Neuron (in vitro differentiated cells): ENCODE measurements at regions not wholly inside any gene's neighbourhood (a gene's known extent, or its start where the extent isn't known, plus 50 kb on each side); places are given as distances from the start of the nearest gene placed in this dataset.
A peak's percentile ranks its signal among the peaks of the same experiment; 100 is the strongest.

ENCODE experiments used
- H2AFZ ChIP-seq: one replicate; pipeline ENCODE4 v1.6.1; 2013; ENCODE audit warnings: low read depth, mild to moderate bottlenecking, inconsistent platforms, low read length, moderate library complexity
- H3K27me3 ChIP-seq: one replicate; pipeline ENCODE4 v1.6.1; 2013; ENCODE audit warnings: low read length; ENCODE audit not compliant: insufficient read depth
- H3K36me3 ChIP-seq: one replicate; pipeline ENCODE4 v1.6.1; 2013; ENCODE audit warnings: low read length; ENCODE audit not compliant: insufficient read depth
- H3K4me1 ChIP-seq: one replicate; pipeline ENCODE4 v1.6.1; 2013; ENCODE audit warnings: low read length; ENCODE audit not compliant: insufficient read depth
- H3K4me3 ChIP-seq: 2 replicates; pipeline ENCODE4 v1.5.1; 2013; ENCODE audit warnings: mild to moderate bottlenecking, low read length, moderate library complexity
- H3K9me3 ChIP-seq: one replicate; pipeline ENCODE4 v1.6.1; 2013; ENCODE audit warnings: low read length

DNA sequence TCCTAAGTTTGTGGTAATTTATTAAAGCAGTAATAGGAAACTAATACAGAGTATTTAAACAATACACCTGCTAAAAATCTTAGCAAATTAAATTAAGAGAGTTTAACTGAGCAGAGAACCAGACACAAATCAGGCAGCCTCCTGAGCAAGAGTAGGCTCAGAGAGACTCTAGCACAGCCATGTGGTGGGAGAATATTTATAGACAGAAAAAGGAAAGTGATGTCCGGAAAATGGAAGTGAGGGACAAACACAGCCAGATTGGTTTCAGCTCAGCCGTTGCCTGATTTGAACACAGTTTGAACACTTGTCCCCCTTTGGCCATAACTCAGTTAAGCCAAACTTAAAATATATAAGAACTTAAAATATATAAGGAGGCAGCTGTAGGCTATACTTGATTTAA, 192.6 kb upstream of the PSMD7 start:
- Histone ChIP-seq H2AFZ (no peak overlapping the region), H3K9me3 (no peaks in the 10 kb centered on the region), H3K27me3 (no peaks in the 10 kb centered on the region), H3K4me1 (peaks cover 34% of the 10 kb centered on the region), H3K4me3 (no peak overlapping the region), H3K36me3 (no peaks in the 10 kb centered on the region)

DNA sequence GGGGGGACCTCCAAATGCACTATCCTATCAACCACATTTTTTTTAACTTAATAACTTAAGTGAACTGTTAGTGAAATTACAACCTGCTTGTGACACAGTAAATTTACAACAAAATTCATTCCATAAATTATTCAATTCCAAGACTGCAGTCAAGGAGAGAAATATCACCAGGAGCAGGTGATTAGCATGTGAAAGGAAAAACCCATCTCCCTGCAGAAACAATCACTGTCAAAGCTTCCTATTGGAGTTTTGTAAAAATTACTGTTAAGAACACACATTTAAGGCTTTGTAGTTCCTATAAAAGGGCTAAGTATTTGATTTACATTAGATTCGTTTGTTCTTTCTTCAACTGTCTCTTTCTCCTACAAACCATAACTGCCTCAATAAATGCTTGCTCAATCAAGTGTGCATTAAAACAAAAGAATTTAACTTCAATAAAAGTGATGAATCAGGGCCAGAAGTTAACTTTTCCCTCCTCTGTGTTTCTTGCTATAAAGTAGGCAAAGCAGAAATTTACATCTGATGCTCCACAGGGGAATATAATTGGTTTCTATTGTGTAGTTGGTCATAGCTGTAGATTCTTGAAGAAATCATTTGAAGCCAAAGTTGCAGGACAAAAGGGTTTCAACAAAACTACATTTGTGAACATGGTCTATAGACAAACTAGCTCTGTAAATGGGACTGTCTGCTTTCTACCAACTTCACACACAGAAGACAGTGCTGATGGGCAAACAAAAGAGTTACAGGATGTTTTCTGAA, 195.1 kb upstream of the PSMD7 start:
- Histone ChIP-seq H3K4me3 (peak overlapping the region; percentile 8), H3K27me3 (no peaks in the 10 kb centered on the region), H2AFZ (peak overlapping the region; percentile 3), H3K4me1 (peaks cover 37% of the 10 kb centered on the region), H3K9me3 (no peaks in the 10 kb centered on the region), H3K36me3 (no peaks in the 10 kb centered on the region)

DNA sequence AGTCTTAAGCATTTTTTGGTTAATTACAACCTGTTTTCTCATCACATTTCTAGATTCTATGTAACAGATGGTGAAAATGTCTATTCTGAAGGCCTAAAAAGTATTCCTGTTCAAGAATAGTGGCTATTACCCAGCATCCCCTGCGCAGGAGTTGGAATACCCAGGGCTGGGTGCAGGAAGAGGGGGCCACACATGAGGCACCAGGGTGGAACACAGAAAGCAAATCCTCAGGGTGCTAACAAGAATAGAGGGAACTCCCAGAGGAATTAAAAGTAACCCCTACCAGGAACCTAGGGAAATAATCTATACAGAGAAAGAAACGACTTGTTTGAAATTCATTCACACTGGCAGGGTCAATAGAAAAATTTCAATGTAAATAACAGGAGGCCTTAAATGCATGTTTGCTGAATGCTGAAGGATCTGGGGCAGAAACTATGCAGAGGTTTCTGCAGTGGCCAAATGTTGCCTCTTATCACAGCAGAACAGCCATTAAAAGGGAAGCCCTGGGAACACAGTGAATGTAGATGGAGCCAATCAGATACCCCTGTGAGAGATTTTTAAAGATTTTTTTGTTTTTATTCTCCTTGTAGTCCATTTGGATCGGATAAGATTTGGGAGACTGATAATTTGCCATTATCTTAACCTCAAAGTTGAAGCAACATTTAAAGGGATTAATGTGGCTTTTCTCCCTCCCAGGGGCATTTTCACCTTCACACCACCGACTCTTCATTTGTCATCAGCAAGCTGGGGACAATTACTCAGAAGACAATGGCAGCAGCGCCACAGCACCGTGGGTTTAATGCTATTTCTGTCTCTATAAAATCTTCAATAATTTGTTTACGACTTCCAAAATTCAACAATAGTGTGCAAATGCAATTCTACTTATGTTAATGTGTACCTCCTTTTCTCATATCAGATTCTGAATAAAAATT, 196.0 kb upstream of the PSMD7 start:
- Histone ChIP-seq H3K4me3 (peak overlapping the region; percentile 8), H3K9me3 (no peaks in the 10 kb centered on the region), H3K36me3 (no peaks in the 10 kb centered on the region), H2AFZ (peak overlapping the region; percentile 15), H3K27me3 (no peaks in the 10 kb centered on the region), H3K4me1 (peaks cover 37% of the 10 kb centered on the region)

DNA sequence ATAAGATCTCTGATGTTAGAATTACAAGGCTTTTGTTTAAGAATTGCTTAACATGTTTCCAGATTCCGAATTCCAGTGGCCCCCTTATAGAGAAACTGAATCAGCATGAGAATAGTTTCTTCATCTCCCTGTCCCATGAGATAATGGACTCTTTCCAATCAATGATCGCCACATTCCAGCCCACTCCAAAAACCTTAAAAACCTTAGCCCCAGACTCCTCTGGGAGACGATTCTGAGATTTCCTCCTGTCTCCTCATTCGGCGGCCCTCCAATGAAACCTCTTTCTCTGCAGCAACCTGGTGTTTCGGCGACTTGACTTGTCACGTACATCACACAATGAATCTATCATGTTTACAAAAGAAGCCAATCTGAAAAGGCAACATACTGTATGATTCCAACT, 197.1 kb upstream of the PSMD7 start:
- Histone ChIP-seq H3K27me3 (no peaks in the 10 kb centered on the region), H3K4me1 (peaks cover 37% of the 10 kb centered on the region), H2AFZ (no peak overlapping the region), H3K4me3 (no peak overlapping the region), H3K9me3 (no peaks in the 10 kb centered on the region), H3K36me3 (no peaks in the 10 kb centered on the region)

DNA sequence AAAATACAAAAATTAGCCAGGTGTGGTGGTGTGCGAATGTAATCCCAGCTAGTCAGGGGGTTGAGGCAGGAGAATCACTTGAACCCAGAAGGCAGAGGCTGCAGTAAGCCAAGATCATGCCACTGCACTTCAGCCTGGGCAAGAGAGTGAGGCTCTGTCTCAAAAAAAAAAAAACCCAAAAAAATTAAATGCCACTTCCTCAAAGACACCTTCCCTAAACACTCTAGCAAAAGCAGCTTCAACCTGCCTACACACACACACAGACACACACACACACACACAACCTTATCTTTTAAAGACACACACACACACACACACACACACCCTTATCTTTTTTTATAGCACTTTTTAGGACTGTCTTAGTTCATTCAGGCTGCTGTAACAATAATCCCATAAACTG, 201.7 kb upstream of the PSMD7 start:
- Histone ChIP-seq H3K4me3 (no peak overlapping the region), H3K36me3 (no peaks in the 10 kb centered on the region), H3K9me3 (no peaks in the 10 kb centered on the region)

DNA sequence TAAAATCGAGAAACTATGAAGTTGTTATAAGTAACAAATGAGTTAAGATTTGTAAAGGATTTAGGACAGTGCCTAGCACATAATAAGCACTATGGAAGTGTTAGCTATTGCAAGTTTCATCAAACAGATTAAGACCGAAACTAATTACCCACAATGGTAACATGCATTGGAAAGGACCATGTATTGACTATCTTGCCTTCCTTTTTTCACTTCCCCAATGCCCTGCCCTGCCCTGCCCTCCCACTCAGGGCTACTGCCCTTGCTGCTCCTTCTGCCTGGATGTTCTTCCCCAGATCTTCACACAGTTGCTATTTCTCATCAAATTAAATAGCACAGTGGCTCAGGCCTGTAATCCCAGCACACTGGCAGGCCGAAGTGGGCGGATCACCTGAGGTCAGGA, 202.1 kb upstream of the PSMD7 start:
- Histone ChIP-seq H3K4me1 (peaks cover 8% of the 10 kb centered on the region), H3K4me3 (no peak overlapping the region), H2AFZ (no peak overlapping the region), H3K36me3 (no peaks in the 10 kb centered on the region), H3K27me3 (no peaks in the 10 kb centered on the region), H3K9me3 (no peaks in the 10 kb centered on the region)

More for the DNA sequence above, 201.7 kb upstream of the PSMD7 start:
- no peaks in the 10 kb centered on the region for H3K27me3 ChIP-seq
- no peak overlapping the region for H2AFZ ChIP-seq
- H3K4me1 ChIP-seq = peaks cover 12% of the 10 kb centered on the region

DNA sequence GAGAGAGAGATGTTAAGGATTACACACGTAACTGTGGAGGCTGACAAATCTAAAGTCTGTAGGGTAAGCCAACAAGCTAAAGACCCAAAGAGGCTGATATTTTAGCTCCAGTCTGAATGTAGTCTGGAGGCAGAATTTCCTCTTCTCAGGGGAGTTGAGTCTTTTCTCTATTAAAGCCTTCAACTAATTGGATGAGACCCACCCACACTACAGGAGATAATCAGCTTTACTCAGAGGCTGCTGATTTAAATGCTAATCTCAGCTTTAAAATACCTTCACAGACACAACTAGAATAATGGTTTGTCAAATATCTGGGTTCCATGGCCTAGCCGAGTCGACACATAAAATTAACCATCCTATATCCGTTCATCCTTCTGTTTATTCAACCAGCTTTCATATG, 204.3 kb upstream of the PSMD7 start:
- Histone ChIP-seq H3K27me3 (no peaks in the 10 kb centered on the region), H3K4me1 (no peaks in the 10 kb centered on the region), H3K36me3 (no peaks in the 10 kb centered on the region), H3K4me3 (no peak overlapping the region), H2AFZ (no peak overlapping the region), H3K9me3 (no peaks in the 10 kb centered on the region)

DNA sequence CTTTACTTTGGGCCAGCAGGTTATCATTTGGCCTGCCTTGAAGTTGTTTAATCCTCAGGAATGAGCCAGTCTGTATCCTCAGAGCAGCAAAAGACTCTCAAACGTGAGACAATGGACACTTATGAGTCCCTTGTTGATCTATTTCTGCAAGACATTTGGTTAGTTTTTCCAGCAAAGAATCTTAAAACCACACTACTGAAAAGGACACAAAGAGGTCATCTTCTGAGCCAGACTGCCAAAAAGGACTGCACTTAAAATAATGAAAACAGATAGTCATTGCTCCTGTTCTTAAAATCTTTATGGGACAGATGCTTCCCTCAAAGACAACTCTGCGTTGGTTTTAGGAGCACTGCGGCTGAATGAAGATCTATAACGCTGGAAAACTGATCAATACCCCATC, 205.7 kb upstream of the PSMD7 start:
- no peaks in the 10 kb centered on the region for H3K27me3 ChIP-seq
- no peak overlapping the region for H2AFZ ChIP-seq
- no peak overlapping the region for H3K4me3 ChIP-seq
- no peaks in the 10 kb centered on the region for H3K36me3 ChIP-seq
- no peaks in the 10 kb centered on the region for H3K4me1 ChIP-seq
- no peaks in the 10 kb centered on the region for H3K9me3 ChIP-seq

DNA sequence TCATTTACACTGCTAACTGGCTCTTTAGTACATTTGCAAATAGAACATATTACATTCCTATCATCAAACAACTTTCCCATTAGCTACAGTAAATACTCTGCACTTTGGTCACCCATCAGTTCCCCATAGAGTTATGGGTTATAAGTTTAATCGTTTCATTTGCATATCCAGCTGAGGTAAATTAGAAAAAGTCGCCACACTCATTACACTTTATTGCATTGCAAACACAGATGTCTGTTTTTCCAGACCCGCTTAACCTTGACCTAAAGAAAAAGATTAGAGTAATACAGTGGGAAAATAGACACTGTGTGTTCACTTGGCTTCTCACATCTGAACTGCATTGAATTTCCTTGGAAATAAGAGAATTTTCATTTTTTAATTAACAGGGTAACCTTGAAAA, 213.1 kb upstream of the PSMD7 start:
- Histone ChIP-seq H3K27me3 (no peaks in the 10 kb centered on the region), H3K36me3 (no peaks in the 10 kb centered on the region), H2AFZ (no peak overlapping the region), H3K9me3 (no peaks in the 10 kb centered on the region), H3K4me3 (no peak overlapping the region), H3K4me1 (peaks cover 6% of the 10 kb centered on the region)

DNA sequence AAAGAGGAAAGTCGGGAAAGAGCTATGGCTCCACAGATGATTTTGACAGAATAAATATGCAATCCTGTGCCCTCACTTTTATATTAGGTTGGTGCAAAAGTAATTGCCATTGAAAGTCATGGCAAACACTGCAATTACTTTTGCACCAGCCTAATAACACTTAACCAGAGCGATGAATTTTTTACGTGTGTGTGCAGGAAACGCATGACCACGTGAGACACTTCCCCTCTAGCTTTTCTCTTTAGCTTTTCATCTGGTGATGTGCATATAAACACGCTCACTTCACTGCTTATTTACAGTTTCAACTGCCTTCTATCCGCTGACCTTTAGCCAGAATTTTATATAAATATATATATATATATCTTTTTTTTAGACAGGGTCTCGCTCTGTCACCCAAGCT, 216.3 kb upstream of the PSMD7 start:
- H3K36me3 ChIP-seq = no peaks in the 10 kb centered on the region
- H2AFZ ChIP-seq = no peak overlapping the region
- H3K4me3 ChIP-seq = no peak overlapping the region
- H3K27me3 ChIP-seq = no peaks in the 10 kb centered on the region
- peaks cover 2% of the 10 kb centered on the region for H3K9me3 ChIP-seq
- H3K4me1 ChIP-seq = peaks cover 6% of the 10 kb centered on the region

DNA sequence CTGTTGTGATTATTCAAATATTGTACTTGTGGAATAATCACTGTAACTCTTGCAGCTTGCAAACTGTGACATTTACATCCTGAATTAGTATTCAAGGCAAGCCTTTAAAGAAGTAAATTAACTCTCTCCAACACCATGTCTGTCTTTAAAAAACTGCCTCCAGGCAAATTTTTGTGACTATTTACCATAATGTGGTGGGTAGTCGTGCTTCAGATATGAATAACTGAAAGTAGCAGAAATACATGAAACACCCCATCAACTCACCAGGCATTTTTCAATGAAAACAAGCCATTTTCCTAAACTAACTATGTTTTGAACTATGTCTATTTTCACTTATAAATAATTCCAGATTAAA, 217.4 kb upstream of the PSMD7 start:
- H2AFZ ChIP-seq = no peak overlapping the region
- peaks cover 5% of the 10 kb centered on the region for H3K9me3 ChIP-seq
- no peaks in the 10 kb centered on the region for H3K36me3 ChIP-seq
- H3K4me3 ChIP-seq = no peak overlapping the region
- no peaks in the 10 kb centered on the region for H3K27me3 ChIP-seq
- H3K4me1 ChIP-seq = peaks cover 6% of the 10 kb centered on the region

DNA sequence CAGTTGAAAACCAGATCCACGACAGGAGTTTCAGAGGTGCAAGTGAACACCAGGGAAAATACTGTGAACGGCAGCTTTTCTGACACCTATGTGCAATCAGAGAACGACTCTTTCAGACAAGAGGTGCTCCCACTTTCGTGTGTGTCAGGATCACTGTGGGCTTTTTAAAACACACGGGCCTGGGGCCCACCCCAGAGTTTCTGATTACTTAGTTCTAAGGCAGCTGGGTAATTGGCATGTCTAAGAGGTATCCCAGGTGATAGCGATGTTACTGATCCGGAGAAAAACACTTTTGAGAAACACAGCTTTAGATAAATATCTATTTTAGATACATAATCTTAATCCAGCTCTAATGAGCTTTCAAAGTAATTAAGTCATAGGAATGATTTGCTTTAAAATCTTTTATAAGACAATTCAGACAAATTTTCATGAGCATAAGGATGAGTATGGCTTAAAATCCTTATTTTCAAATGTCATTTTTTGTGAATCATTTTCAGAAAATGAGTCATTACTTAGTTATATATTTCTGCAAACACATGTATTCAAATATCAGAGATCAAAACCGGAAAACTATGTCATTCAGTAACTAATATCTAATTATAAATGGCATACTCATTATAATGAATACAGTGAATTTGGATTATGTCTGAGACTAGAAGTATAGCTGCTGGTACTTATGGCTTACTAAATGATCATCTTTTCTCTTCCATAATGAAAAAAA, 217.9 kb upstream of the PSMD7 start:
- no peak overlapping the region for H2AFZ ChIP-seq
- no peaks in the 10 kb centered on the region for H3K36me3 ChIP-seq
- peaks cover 5% of the 10 kb centered on the region for H3K9me3 ChIP-seq
- peaks cover 6% of the 10 kb centered on the region for H3K4me1 ChIP-seq
- no peak overlapping the region for H3K4me3 ChIP-seq
- no peaks in the 10 kb centered on the region for H3K27me3 ChIP-seq

DNA sequence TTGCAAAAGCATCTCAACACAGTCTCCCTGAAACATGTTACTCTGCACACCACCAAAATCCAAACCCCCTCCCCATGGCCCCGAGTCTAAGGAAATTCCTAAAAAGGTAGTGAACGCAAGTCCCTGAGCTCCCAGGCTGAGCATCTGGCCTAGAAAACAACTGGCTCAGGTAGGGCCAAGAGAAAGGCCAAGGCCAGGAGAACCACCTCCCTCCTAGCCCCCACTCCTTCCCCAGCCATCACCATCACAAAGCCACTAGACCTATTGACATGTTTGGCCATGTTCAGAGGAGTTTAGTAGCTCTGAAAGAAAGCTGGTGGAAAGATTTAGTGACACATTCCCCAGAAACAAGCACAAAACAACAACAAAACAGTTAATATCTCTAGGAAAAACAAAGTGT, 220.0 kb upstream of the PSMD7 start:
- H2AFZ ChIP-seq = no peak overlapping the region
- no peaks in the 10 kb centered on the region for H3K36me3 ChIP-seq
- no peak overlapping the region for H3K4me3 ChIP-seq
- H3K27me3 ChIP-seq = no peaks in the 10 kb centered on the region
- no peaks in the 10 kb centered on the region for H3K4me1 ChIP-seq
- H3K9me3 ChIP-seq = peaks cover 5% of the 10 kb centered on the region
